HEK293T (cell line): ENCODE measurements at regions not wholly inside any gene's neighbourhood (a gene's known extent, or its start where the extent isn't known, plus 50 kb on each side); places are given as distances from the start of the nearest gene placed in this dataset.

Experiments used
- ARNT ChIP-seq: fragments of 450-650 bp; IDR thresholded peaks from 2 replicates; pipeline ENCODE4 v1.6.1; 2017; ENCODE audit warnings: mild to moderate bottlenecking
- BHLHE40 ChIP-seq: fragments of 450-650 bp; IDR thresholded peaks from 2 replicates; pipeline ENCODE4 v1.6.1; 2016; ENCODE audit warnings: mild to moderate bottlenecking, moderate library complexity, borderline replicate concordance
- FOXA1 ChIP-seq: fragments of 450-650 bp; IDR thresholded peaks from 2 replicates; pipeline ENCODE4 v1.6.1; 2016; ENCODE audit warnings: mild to moderate bottlenecking
- FOXK2 ChIP-seq: fragments of 450-650 bp; IDR thresholded peaks from 2 replicates; pipeline ENCODE4 v1.6.1; 2016; ENCODE audit warnings: mild to moderate bottlenecking
- FOXM1 ChIP-seq: fragments of 450-650 bp; IDR thresholded peaks from 2 replicates; pipeline ENCODE4 v1.6.1; 2017; ENCODE audit warnings: mild to moderate bottlenecking, borderline replicate concordance
- SP1 ChIP-seq: fragments of 450-650 bp; IDR thresholded peaks from 2 replicates; pipeline ENCODE4 v1.6.1; 2017
- SUZ12 ChIP-seq: fragments of 450-650 bp; IDR thresholded peaks from 2 replicates; pipeline ENCODE4 v1.6.1; 2016; ENCODE audit warnings: mild to moderate bottlenecking
- TARDBP ChIP-seq: fragments of 450-650 bp; IDR thresholded peaks from 2 replicates; pipeline ENCODE4 v1.6.1; 2016

GRCh38 chrX:39613997-39614679, 483.6 kb downstream of the BCOR start:
- TF ChIP-seq FOXM1 (no peak), FOXK2 (no peak), ARNT (no peak), FOXA1 (no peak), SUZ12 (no peak), TARDBP (no peak), SP1 (no peak), BHLHE40 (no peak)
